ENCODE measurements at regions not wholly inside any gene's neighbourhood (a gene's known extent, or its start where the extent isn't known, plus 50 kb on each side); places are given as distances from the start of the nearest gene placed in this dataset.

DNA sequence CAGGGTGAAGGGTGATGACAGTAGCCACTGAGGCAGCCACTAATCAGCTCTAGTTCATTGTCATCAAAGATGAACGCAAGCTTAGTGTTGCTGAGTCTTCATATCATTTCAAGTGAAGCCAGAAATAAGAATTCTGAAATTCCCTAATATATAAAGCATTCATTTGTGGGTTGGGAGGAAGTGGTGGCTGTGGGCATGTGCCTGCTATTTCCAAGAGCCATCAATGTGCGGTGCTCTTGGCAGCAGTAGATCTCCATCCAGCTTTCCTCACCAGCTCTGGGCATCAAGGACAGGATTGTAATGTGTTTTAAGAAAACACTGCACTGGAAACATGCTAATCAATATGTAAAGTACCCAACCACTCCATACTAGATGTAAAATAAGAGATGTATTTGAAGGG, 202.5 kb upstream of the AHR start:
- TF ChIP-seq EP300 (IDR thresholded peaks at IDR 0.05) (no peak), POLR2A (IDR thresholded peaks at IDR 0.05) (no peak)
- TF ChIP-seq, protein P1, sequence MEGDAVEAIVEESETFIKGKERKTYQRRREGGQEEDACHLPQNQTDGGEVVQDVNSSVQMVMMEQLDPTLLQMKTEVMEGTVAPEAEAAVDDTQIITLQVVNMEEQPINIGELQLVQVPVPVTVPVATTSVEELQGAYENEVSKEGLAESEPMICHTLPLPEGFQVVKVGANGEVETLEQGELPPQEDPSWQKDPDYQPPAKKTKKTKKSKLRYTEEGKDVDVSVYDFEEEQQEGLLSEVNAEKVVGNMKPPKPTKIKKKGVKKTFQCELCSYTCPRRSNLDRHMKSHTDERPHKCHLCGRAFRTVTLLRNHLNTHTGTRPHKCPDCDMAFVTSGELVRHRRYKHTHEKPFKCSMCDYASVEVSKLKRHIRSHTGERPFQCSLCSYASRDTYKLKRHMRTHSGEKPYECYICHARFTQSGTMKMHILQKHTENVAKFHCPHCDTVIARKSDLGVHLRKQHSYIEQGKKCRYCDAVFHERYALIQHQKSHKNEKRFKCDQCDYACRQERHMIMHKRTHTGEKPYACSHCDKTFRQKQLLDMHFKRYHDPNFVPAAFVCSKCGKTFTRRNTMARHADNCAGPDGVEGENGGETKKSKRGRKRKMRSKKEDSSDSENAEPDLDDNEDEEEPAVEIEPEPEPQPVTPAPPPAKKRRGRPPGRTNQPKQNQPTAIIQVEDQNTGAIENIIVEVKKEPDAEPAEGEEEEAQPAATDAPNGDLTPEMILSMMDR (IDR thresholded peaks at IDR 0.05): no peak
